NCI-H748 treated with DMSO at 0.1 percent for 48 hours (cell line): ENCODE measurements at regions not wholly inside any gene's neighbourhood (a gene's known extent, or its start where the extent isn't known, plus 50 kb on each side); places are given as distances from the start of the nearest gene placed in this dataset.

Experiments
- DNase-seq: peaks from one replicate; lab custom pipeline; 2025; lab: John Stamatoyannopoulos, UW

GRCh38 chr2:176388861-176389260 is 119.6 kb downstream of the MTX2 start:
- no peak for DNase-seq

- no peak for DNase-seq
Measured at GRCh38 chr2:176390276-176391147, 121.3 kb downstream of the MTX2 start.

- no peak for DNase-seq
Measured at GRCh38 chr2:176391148-176391419, 121.8 kb downstream of the MTX2 start.

- DNase-seq, result no peak
Measured at GRCh38 chr2:176392249-176392648, 123.0 kb downstream of the MTX2 start.

- no peak for DNase-seq
Measured at GRCh38 chr2:176392744-176393414, 123.6 kb downstream of the MTX2 start.

- DNase-seq, result no peak
Measured at GRCh38 chr2:176395273-176395854, 126.1 kb downstream of the MTX2 start.

GRCh38 chr2:176398243-176399073 is 129.2 kb downstream of the MTX2 start:
- no peak for DNase-seq

- no peak for DNase-seq
Measured at GRCh38 chr2:176399074-176399598, 129.9 kb downstream of the MTX2 start.

GRCh38 chr2:176405477-176405876 is 136.2 kb downstream of the MTX2 start:
- no peak for DNase-seq

- no peak for DNase-seq
Measured at GRCh38 chr2:176407706-176408105, 138.5 kb downstream of the MTX2 start.

- DNase-seq, result no peak
Measured at GRCh38 chr2:176409671-176410070, 140.4 kb downstream of the MTX2 start.

GRCh38 chr2:176412136-176412535 is 142.9 kb downstream of the MTX2 start:
- DNase-seq, result no peak

GRCh38 chr2:176413786-176414185 is 144.5 kb downstream of the MTX2 start:
- no peak for DNase-seq

- no peak for DNase-seq
Measured at GRCh38 chr2:176414641-176415040, 145.4 kb downstream of the MTX2 start.

GRCh38 chr2:176415174-176415895 is 146.1 kb downstream of the MTX2 start:
- no peak for DNase-seq

- DNase-seq, result no peak
Measured at GRCh38 chr2:176415937-176416499, 146.8 kb downstream of the MTX2 start.

GRCh38 chr2:176418768-176419167 is 149.5 kb downstream of the MTX2 start:
- DNase-seq, result no peak

- no peak for DNase-seq
Measured at GRCh38 chr2:176419591-176420071, 150.4 kb downstream of the MTX2 start.

GRCh38 chr2:176421297-176422050 is 152.2 kb downstream of the MTX2 start:
- no peak for DNase-seq

- DNase-seq, result no peak
Measured at GRCh38 chr2:176423819-176424218, 154.6 kb downstream of the MTX2 start.
